Upper lobe of left lung (tissue), 4 donors: ENCODE measurements at regions not wholly inside any gene's neighbourhood (a gene's known extent, or its start where the extent isn't known, plus 50 kb on each side); places are given as distances from the start of the nearest gene placed in this dataset.

Experiments
- CTCF ChIP-seq, 6 experiments: fragments of 450-650 bp in 4 of 6; fragments of 200-600 bp in 2 of 6; sonication (generic) in 2 of 6; IDR thresholded peaks; one replicate each; pipeline ENCODE4 v1.5.1; 2016 to 2019; ENCODE audit warnings: antibody characterized with exemption in 6 of 6
- EP300 ChIP-seq, 4 donors: sonication (generic); formaldehyde crosslinking; IDR thresholded peaks; one replicate each; pipeline ENCODE4 v1.5.1; 2017; ENCODE audit warnings: antibody characterized with exemption in 4 of 4, control low read depth in 2 of 4
- POLR2A ChIP-seq, 4 donors: fragments of 450-650 bp; IDR thresholded peaks; one replicate each; pipeline ENCODE4 v1.5.1; 2016 to 2017; ENCODE audit warnings: antibody characterized with exemption in 4 of 4, mild to moderate bottlenecking in 2 of 4
- POLR2AphosphoS5 ChIP-seq, 2 donors: sonication (generic); formaldehyde crosslinking; IDR thresholded peaks; one replicate each; pipeline ENCODE4 v1.5.1; 2017; ENCODE audit warnings: antibody characterized with exemption in 2 of 2

GRCh38 chr2:65549257-65549627 is 116.8 kb upstream of the SPRED2 start:
- TF ChIP-seq CTCF (IDR thresholded peaks at IDR 0.05) (no peak), POLR2A (IDR thresholded peaks at IDR 0.05) (no peak), POLR2AphosphoS5 (IDR thresholded peaks at IDR 0.05) (no peak), EP300 (IDR thresholded peaks at IDR 0.05) (no peak)
